ENCODE measurements at regions not wholly inside any gene's neighbourhood (a gene's known extent, or its start where the extent isn't known, plus 50 kb on each side); places are given as distances from the start of the nearest gene placed in this dataset.

DNA sequence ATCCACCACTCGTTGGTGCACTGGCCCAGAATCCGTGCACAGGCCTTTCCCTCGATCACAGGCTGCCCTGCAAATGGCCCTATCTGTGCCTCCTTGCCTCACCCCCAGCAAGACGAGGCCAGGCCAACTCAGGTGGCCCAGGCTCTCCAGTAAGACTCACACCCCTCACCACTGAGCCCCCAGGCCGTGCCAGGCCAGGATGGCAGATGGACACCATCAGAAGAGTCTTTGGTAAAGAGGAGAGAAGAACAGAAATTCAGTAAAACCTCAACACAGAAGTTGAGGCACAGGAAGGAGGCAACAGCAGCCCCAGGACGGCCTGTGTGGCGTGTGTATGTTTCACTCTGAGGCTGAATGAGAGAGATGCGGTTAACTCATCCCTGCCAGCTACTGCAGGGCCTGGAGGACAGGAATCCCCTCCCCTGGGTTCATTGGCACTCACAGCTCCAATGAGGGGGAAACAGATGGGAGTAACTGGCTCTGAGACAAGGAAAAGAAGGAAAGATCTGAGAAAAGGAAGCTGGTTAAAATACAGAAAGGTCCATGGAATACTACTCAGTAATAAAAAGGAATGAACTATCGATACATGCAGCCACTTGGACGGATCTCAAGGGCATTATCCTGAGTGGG is 54.1 kb upstream of the WNT11 start:
- DNase-seq = no peak
- no peak overlapping the region for H4K8ac ChIP-seq (ENCODE audit: low read depth, low read length)
- H3K27me3 ChIP-seq (ENCODE audit: insufficient read depth, low read length, poor library complexity) = no peaks in the 10 kb centered on the region
- H3K4me1 ChIP-seq (ENCODE audit: control insufficient read depth, low read depth, low read length) = no peaks in the 10 kb centered on the region
- H3K36me3 ChIP-seq (ENCODE audit: control insufficient read depth, insufficient read depth, low read length) = no peaks in the 10 kb centered on the region
- no peak overlapping the region for H3K23ac ChIP-seq (ENCODE audit: low read length)
- WGBS (ENCODE audit: extremely low coverage, insufficient coverage, low lambda C conversion rate) = no CpG with 5 or more reads among the region's 10 CpGs
- H2AK5ac ChIP-seq (ENCODE audit: low read length) = no peak overlapping the region
- no peak overlapping the region for H3K4me3 ChIP-seq (ENCODE audit: low read length)
- H3K9ac ChIP-seq (ENCODE audit: low read length) = no peak overlapping the region
- H2BK15ac ChIP-seq (replicated peaks; ENCODE audit: low read depth) = no peak overlapping the region
- H3K4me2 ChIP-seq (ENCODE audit: low read length) = no peak overlapping the region
- no peak overlapping the region for H3K18ac ChIP-seq (ENCODE audit: low read length)
- no peak overlapping the region for H3K27ac ChIP-seq (ENCODE audit: low read depth, low read length)
- no peak overlapping the region for H3K56ac ChIP-seq (ENCODE audit: low read length)
- H2BK120ac ChIP-seq (ENCODE audit: low read depth, low read length) = no peak overlapping the region
- no peaks in the 10 kb centered on the region for H3K79me2 ChIP-seq (ENCODE audit: control insufficient read depth, insufficient read depth, low read length)
- no peak overlapping the region for H4K5ac ChIP-seq (ENCODE audit: low read length)
- no peak overlapping the region for H2BK5ac ChIP-seq (ENCODE audit: low read length)
- H3K4ac ChIP-seq (ENCODE audit: low read depth, low read length) = no peak overlapping the region
- no peaks in the 10 kb centered on the region for H3K79me1 ChIP-seq (ENCODE audit: low read length)

DNA sequence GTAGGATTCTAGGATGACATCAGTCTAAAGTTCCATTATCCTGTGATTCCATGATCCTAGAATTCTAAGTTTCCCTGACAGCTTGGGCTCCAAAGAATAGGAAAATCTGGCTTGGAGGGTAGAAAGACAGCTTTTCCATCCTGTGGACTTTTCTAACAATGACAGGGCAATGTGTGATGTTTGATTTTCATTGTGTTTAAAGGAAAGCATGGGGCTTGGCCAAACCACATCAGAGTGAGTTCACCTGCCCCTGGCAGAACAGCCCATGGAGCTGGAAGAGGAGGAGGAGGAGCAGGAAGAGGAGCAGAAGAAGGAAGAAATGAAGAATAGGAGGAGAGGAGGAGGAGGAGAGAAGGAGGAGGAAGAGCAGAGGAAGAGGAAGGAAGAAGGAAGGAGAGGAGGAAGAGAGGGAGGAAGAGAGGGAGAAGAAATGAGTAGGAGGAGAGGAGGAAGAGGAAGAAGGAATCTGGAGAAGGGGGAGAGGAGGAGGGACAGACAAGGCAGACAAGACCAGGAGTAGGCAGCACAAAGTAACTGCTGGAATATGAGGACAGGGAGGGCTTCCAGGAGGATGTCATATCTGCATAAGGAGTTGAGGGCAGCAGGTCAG is 53.1 kb upstream of the WNT11 start:
- no peak overlapping the region for H3K23ac ChIP-seq (ENCODE audit: low read length)
- no peak overlapping the region for H3K18ac ChIP-seq (ENCODE audit: low read length)
- H4K5ac ChIP-seq (ENCODE audit: low read length) = no peak overlapping the region
- no peak overlapping the region for H4K8ac ChIP-seq (ENCODE audit: low read depth, low read length)
- no peak overlapping the region for H3K9ac ChIP-seq (ENCODE audit: low read length)
- H3K4ac ChIP-seq (ENCODE audit: low read depth, low read length) = no peak overlapping the region
- H3K4me3 ChIP-seq (ENCODE audit: low read length) = no peak overlapping the region
- H2AK5ac ChIP-seq (ENCODE audit: low read length) = no peak overlapping the region
- H3K79me1 ChIP-seq (ENCODE audit: low read length) = no peaks in the 10 kb centered on the region
- H3K27ac ChIP-seq (ENCODE audit: low read depth, low read length) = no peak overlapping the region
- H2BK5ac ChIP-seq (ENCODE audit: low read length) = no peak overlapping the region
- DNase-seq = no peak
- H3K36me3 ChIP-seq (ENCODE audit: control insufficient read depth, insufficient read depth, low read length) = no peaks in the 10 kb centered on the region
- no peaks in the 10 kb centered on the region for H3K79me2 ChIP-seq (ENCODE audit: control insufficient read depth, insufficient read depth, low read length)
- no peak overlapping the region for H3K4me2 ChIP-seq (ENCODE audit: low read length)
- H3K56ac ChIP-seq (ENCODE audit: low read length) = no peak overlapping the region
- H2BK15ac ChIP-seq (replicated peaks; ENCODE audit: low read depth) = no peak overlapping the region
- H2BK120ac ChIP-seq (ENCODE audit: low read depth, low read length) = no peak overlapping the region
- H3K27me3 ChIP-seq (ENCODE audit: insufficient read depth, low read length, poor library complexity) = no peaks in the 10 kb centered on the region
- H3K4me1 ChIP-seq (ENCODE audit: control insufficient read depth, low read depth, low read length) = no peaks in the 10 kb centered on the region

DNA sequence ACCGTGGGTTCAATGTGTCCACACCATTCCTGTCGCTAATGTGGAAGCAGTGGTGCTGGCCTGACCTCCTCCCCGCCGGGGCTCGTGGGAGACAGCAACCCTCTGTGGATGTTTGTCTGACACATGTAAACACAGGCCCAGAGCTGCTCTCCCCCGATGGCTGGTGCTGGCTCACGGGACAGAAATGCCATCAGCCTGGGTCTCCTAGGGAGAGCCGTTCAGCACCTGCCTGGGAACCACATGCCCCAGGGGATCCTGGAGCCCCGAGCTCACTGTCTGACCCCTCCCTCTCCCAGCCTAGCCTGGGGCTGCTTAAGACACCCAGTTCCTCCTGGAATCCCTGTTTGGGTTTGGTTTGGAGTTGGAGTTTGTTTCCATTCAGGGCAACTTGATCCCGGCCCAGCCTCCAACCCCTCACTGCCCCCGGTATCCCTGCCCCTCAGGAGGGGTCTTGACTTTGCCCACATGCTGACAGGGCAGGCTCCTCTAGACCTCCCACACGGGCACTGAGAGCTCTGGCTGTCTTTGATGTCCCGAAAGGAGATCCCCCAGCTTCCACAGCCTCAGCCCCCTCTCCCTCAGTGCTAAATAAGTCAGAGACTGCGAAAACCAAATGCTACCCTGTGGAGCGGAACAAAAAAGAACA is 50.9 kb upstream of the WNT11 start:
- no peaks in the 10 kb centered on the region for H3K79me1 ChIP-seq (ENCODE audit: low read length)
- no peaks in the 10 kb centered on the region for H3K79me2 ChIP-seq (ENCODE audit: control insufficient read depth, insufficient read depth, low read length)
- H3K23ac ChIP-seq (ENCODE audit: low read length) = no peak overlapping the region

DNA sequence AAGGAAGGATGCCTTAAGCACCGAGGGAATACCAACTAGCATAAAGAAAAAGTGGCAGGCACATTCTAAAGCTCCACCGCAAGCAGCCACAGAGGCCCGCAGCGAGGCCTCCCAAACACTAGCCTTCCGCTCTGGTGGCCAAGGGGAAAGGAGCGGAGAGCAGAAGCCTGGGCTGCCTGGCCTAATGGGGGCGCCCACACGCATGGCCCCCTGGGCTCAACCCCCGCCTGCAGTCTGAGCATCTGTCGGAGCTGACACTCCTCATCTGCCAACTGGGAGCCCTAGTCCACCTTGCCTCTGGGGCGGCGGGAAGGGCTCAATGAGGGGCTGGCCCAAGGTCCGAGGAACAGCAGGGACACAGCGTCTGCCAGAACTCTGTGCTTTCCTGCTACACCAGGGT is 50.1 kb upstream of the WNT11 start:
- H3K4me3 ChIP-seq (ENCODE audit: low read length) = no peak overlapping the region
- H3K4me2 ChIP-seq (ENCODE audit: low read length) = no peak overlapping the region
- no peaks in the 10 kb centered on the region for H3K27me3 ChIP-seq (ENCODE audit: insufficient read depth, low read length, poor library complexity)
- no peak overlapping the region for H3K56ac ChIP-seq (ENCODE audit: low read length)
- H3K23ac ChIP-seq (ENCODE audit: low read length) = no peak overlapping the region
- no peaks in the 10 kb centered on the region for H3K4me1 ChIP-seq (ENCODE audit: control insufficient read depth, low read depth, low read length)
- no peak overlapping the region for H2BK5ac ChIP-seq (ENCODE audit: low read length)
- peak; percentile 27 for DNase-seq
- no peak overlapping the region for H4K8ac ChIP-seq (ENCODE audit: low read depth, low read length)
- WGBS (ENCODE audit: extremely low coverage, insufficient coverage, low lambda C conversion rate) = no CpG with 5 or more reads among the region's 14 CpGs
- H2AK5ac ChIP-seq (ENCODE audit: low read length) = no peak overlapping the region
- H3K36me3 ChIP-seq (ENCODE audit: control insufficient read depth, insufficient read depth, low read length) = no peaks in the 10 kb centered on the region
- no peak overlapping the region for H4K5ac ChIP-seq (ENCODE audit: low read length)
- H2BK120ac ChIP-seq (ENCODE audit: low read depth, low read length) = no peak overlapping the region
- H3K79me2 ChIP-seq (ENCODE audit: control insufficient read depth, insufficient read depth, low read length) = no peaks in the 10 kb centered on the region
- no peak overlapping the region for H3K18ac ChIP-seq (ENCODE audit: low read length)
- H3K9ac ChIP-seq (ENCODE audit: low read length) = no peak overlapping the region
- no peak overlapping the region for H3K27ac ChIP-seq (ENCODE audit: low read depth, low read length)
- H2BK15ac ChIP-seq (replicated peaks; ENCODE audit: low read depth) = no peak overlapping the region
- no peak overlapping the region for H3K4ac ChIP-seq (ENCODE audit: low read depth, low read length)
- no peaks in the 10 kb centered on the region for H3K79me1 ChIP-seq (ENCODE audit: low read length)

More for the DNA sequence above, 50.9 kb upstream of the WNT11 start:
- Histone ChIP-seq H3K18ac (ENCODE audit: low read length) (no peak overlapping the region), H3K27ac (ENCODE audit: low read depth, low read length) (no peak overlapping the region), H2BK15ac (replicated peaks; ENCODE audit: low read depth) (no peak overlapping the region), H2BK120ac (ENCODE audit: low read depth, low read length) (no peak overlapping the region), H3K4me1 (ENCODE audit: control insufficient read depth, low read depth, low read length) (no peaks in the 10 kb centered on the region), H4K8ac (ENCODE audit: low read depth, low read length) (no peak overlapping the region), H3K4me3 (ENCODE audit: low read length) (no peak overlapping the region), H3K36me3 (ENCODE audit: control insufficient read depth, insufficient read depth, low read length) (no peaks in the 10 kb centered on the region), H2AK5ac (ENCODE audit: low read length) (no peak overlapping the region), H4K5ac (ENCODE audit: low read length) (no peak overlapping the region), H2BK5ac (ENCODE audit: low read length) (no peak overlapping the region), H3K9ac (ENCODE audit: low read length) (no peak overlapping the region), H3K4me2 (ENCODE audit: low read length) (no peak overlapping the region), H3K4ac (ENCODE audit: low read depth, low read length) (no peak overlapping the region), H3K56ac (ENCODE audit: low read length) (no peak overlapping the region), H3K27me3 (ENCODE audit: insufficient read depth, low read length, poor library complexity) (no peaks in the 10 kb centered on the region)
- no CpG with 5 or more reads among the region's 15 CpGs for WGBS (ENCODE audit: extremely low coverage, insufficient coverage, low lambda C conversion rate)
- peak; percentile 33 for DNase-seq
